GM23338 (cell line): ENCODE measurements at regions not wholly inside any gene's neighbourhood (a gene's known extent, or its start where the extent isn't known, plus 50 kb on each side); places are given as distances from the start of the nearest gene placed in this dataset.

ENCODE experiments used
- EZH2 ChIP-seq: fragments of 200-600 bp; sonication (generic); IDR thresholded peaks from one replicate; pipeline ENCODE4 v1.8.0; 2017; ENCODE audit warnings: antibody characterized with exemption, mild to moderate bottlenecking, low read depth; ENCODE audit not compliant: unreplicated experiment
- JUNB ChIP-seq: IDR thresholded peaks from one replicate; pipeline ENCODE4 v1.6.1; 2016; ENCODE audit warnings: antibody characterized with exemption; ENCODE audit not compliant: unreplicated experiment
- POLR2AphosphoS5 ChIP-seq: IDR thresholded peaks from 2 replicates; pipeline ENCODE4 v1.6.1; 2016; ENCODE audit warnings: antibody characterized with exemption, low read depth
- STAT1 ChIP-seq: IDR thresholded peaks from one replicate; pipeline ENCODE4 v1.6.1; 2016; ENCODE audit warnings: antibody characterized with exemption; ENCODE audit not compliant: unreplicated experiment
- TF ChIP-seq, protein P1 (sequence below), 2 experiments: fragments of 200-600 bp in 1 of 2; sonication (generic) in 1 of 2; conservative IDR thresholded peaks; 2 replicates each; pipeline versions ENCODE4 v1.5.1 to v1.6.1; 2016 to 2017; ENCODE audit warnings: antibody characterized with exemption in 2 of 2, low read depth in 2 of 2, mild to moderate bottlenecking in 2 of 2, moderate library complexity in 1 of 2
- TF ChIP-seq, protein P2 (sequence below): IDR thresholded peaks from one replicate; pipeline ENCODE4 v1.6.1; 2018; ENCODE audit warnings: antibody characterized with exemption; ENCODE audit not compliant: unreplicated experiment

DNA sequence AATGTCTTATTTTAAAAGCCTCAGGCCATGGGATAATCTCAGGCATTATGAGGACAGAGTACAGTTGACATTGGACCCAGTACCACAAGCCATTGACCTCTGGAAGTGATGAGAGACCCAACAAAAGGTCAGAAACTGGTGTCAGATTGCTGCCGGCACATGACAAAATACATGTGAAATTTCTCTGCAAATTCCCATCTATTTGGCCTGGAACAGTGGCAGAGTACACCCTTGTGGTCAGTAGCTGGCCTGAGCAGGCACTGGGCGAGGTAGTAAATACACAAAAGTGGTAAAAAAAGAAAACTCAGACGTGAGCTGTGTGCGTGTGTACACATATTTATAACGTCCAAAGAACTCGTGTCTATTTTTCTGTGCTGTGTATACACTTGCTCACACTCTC lies 155.5 kb downstream of the DHX15 start:
- TF ChIP-seq, protein P1, sequence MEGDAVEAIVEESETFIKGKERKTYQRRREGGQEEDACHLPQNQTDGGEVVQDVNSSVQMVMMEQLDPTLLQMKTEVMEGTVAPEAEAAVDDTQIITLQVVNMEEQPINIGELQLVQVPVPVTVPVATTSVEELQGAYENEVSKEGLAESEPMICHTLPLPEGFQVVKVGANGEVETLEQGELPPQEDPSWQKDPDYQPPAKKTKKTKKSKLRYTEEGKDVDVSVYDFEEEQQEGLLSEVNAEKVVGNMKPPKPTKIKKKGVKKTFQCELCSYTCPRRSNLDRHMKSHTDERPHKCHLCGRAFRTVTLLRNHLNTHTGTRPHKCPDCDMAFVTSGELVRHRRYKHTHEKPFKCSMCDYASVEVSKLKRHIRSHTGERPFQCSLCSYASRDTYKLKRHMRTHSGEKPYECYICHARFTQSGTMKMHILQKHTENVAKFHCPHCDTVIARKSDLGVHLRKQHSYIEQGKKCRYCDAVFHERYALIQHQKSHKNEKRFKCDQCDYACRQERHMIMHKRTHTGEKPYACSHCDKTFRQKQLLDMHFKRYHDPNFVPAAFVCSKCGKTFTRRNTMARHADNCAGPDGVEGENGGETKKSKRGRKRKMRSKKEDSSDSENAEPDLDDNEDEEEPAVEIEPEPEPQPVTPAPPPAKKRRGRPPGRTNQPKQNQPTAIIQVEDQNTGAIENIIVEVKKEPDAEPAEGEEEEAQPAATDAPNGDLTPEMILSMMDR (conservative IDR thresholded peaks at IDR 0.05; ENCODE audit: low read depth in 2 of 2) = peak; percentile 13 to 29; a peak in 2 of 4 replicates
- no peak for TF ChIP-seq JUNB
- no peak for TF ChIP-seq POLR2AphosphoS5
- TF ChIP-seq EZH2 = no peak
- TF ChIP-seq, protein P2, sequence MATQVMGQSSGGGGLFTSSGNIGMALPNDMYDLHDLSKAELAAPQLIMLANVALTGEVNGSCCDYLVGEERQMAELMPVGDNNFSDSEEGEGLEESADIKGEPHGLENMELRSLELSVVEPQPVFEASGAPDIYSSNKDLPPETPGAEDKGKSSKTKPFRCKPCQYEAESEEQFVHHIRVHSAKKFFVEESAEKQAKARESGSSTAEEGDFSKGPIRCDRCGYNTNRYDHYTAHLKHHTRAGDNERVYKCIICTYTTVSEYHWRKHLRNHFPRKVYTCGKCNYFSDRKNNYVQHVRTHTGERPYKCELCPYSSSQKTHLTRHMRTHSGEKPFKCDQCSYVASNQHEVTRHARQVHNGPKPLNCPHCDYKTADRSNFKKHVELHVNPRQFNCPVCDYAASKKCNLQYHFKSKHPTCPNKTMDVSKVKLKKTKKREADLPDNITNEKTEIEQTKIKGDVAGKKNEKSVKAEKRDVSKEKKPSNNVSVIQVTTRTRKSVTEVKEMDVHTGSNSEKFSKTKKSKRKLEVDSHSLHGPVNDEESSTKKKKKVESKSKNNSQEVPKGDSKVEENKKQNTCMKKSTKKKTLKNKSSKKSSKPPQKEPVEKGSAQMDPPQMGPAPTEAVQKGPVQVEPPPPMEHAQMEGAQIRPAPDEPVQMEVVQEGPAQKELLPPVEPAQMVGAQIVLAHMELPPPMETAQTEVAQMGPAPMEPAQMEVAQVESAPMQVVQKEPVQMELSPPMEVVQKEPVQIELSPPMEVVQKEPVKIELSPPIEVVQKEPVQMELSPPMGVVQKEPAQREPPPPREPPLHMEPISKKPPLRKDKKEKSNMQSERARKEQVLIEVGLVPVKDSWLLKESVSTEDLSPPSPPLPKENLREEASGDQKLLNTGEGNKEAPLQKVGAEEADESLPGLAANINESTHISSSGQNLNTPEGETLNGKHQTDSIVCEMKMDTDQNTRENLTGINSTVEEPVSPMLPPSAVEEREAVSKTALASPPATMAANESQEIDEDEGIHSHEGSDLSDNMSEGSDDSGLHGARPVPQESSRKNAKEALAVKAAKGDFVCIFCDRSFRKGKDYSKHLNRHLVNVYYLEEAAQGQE = no peak
- no peak for TF ChIP-seq STAT1
